Activated CD4-positive, alpha-beta T cell treated with anti-CD3 and anti-CD28 coated beads for 36 hours (primary cell): ENCODE measurements at regions not wholly inside any gene's neighbourhood (a gene's known extent, or its start where the extent isn't known, plus 50 kb on each side); places are given as distances from the start of the nearest gene placed in this dataset.

ENCODE experiments used
- ATAC-seq: fragments of 200-7000 bp; cut with Tn5 transposase; one replicate; pipeline ENCODE4 v1.10.0; 2021; ENCODE audit warnings: mild to moderate bottlenecking, moderate library complexity
- CTCF ChIA-PET: fragments of 350-600 bp; sonication (Branson Sonifier 250); formaldehyde crosslinking; loops from one replicate; lab custom pipeline; 2021; ENCODE audit warnings: antibody characterized with exemption; lab: Charles Lee
- POLR2A ChIA-PET: fragments of 350-600 bp; sonication (Branson Sonifier 250); formaldehyde crosslinking; loops from one replicate; lab custom pipeline; 2021; ENCODE audit warnings: antibody characterized with exemption, inconsistent platforms; lab: Charles Lee
- DNase-seq: peaks from one replicate; pipeline ENCODE4 v3.0.0-alpha.2; 2020
- H3K27ac Mint-ChIP-seq: one replicate; pipeline ENCODE4 v1.8.0; 2021; ENCODE audit warnings: mixed read lengths
- H3K27me3 Mint-ChIP-seq: one replicate; pipeline ENCODE4 v1.8.0; 2021; ENCODE audit warnings: mixed read lengths
- H3K36me3 Mint-ChIP-seq: one replicate; pipeline ENCODE4 v1.8.0; 2021; ENCODE audit warnings: low read depth, mixed read lengths
- H3K4me1 Mint-ChIP-seq: one replicate; pipeline ENCODE4 v1.8.0; 2021; ENCODE audit warnings: mixed read lengths
- H3K4me3 Mint-ChIP-seq: one replicate; pipeline ENCODE4 v1.8.0; 2021; ENCODE audit warnings: mild to moderate bottlenecking, moderate library complexity, mixed read lengths
- H3K9me3 Mint-ChIP-seq: one replicate; pipeline ENCODE4 v1.8.0; 2021; ENCODE audit warnings: low read depth, mixed read lengths
- intact Hi-C, 2 experiments: fragments of 100-400 bp; cut with DNase I in 1 of 2; cut with micrococcal nuclease in 1 of 2; formaldehyde crosslinking; loops; one replicate each; pipeline versions ENCODE4 v1.14.2 to v1.15.1; 2022 to 2024; cut with DNase I, micrococcal nuclease

- DNase-seq: no peak
- no peak for ATAC-seq
- intact Hi-C loops: no loop called here
- Mint-ChIP-seq H3K9me3 (no peaks in the 10 kb centered on the region), H3K4me1 (no peaks in the 10 kb centered on the region), H3K36me3 (no peaks in the 10 kb centered on the region), H3K4me3 (no peak overlapping the region), H3K27me3 (peaks cover 3% of the 10 kb centered on the region), H3K27ac (no peak overlapping the region)
- POLR2A ChIA-PET: interaction anchor here (0.6 kb wide), 1 partner anchor 27 kb away, joined by 3 read pairs; no protein-coding TSS in a partner anchor
- CTCF ChIA-PET: interaction anchor here (0.6 to 0.9 kb wide), 3 partner anchors 23 to 610 kb away, joined by 3 to 5 read pairs (median 3); no protein-coding TSS in a partner anchor
Observed at GRCh38 chr4:112923516-112923915, 125.9 kb upstream of the ANK2 start.

GRCh38 chr4:112926819-112927218 lies 122.6 kb upstream of the ANK2 start:
- H3K4me3 Mint-ChIP-seq: no peak overlapping the region
- peaks cover 5% of the 10 kb centered on the region for H3K27me3 Mint-ChIP-seq
- no peaks in the 10 kb centered on the region for H3K9me3 Mint-ChIP-seq
- CTCF ChIA-PET: interaction anchor here (0.7 to 2.1 kb wide), 2 partner anchors 12 to 382 kb away, joined by 3 to 9 read pairs; no protein-coding TSS in a partner anchor
- POLR2A ChIA-PET: no interaction called here
- ATAC-seq (no peak), DNase-seq (no peak)
- H3K27ac Mint-ChIP-seq: no peak overlapping the region
- intact Hi-C loops: no loop called here
- no peaks in the 10 kb centered on the region for H3K36me3 Mint-ChIP-seq
- H3K4me1 Mint-ChIP-seq: no peaks in the 10 kb centered on the region

GRCh38 chr4:112927544-112927943 lies 121.9 kb upstream of the ANK2 start:
- Mint-ChIP-seq H3K4me1 (no peaks in the 10 kb centered on the region), H3K36me3 (no peaks in the 10 kb centered on the region), H3K9me3 (no peaks in the 10 kb centered on the region), H3K4me3 (no peak overlapping the region), H3K27me3 (peaks cover 5% of the 10 kb centered on the region), H3K27ac (no peak overlapping the region)
- intact Hi-C loops: no loop called here
- ChIA-PET POLR2A (no interaction called here), CTCF (interaction anchor here (0.7 to 2.1 kb wide), 2 partner anchors 11 to 381 kb away, joined by 3 to 9 read pairs; no protein-coding TSS in a partner anchor)
- ATAC-seq (no peak), DNase-seq (no peak)

- H3K36me3 Mint-ChIP-seq: no peaks in the 10 kb centered on the region
- H3K27me3 Mint-ChIP-seq: peaks cover 4% of the 10 kb centered on the region
- H3K27ac Mint-ChIP-seq: no peak overlapping the region
- intact Hi-C loops: loop anchor here in 1 of 2 experiments (10.0 kb wide), 1 partner anchor 826 kb away; no protein-coding TSS in a partner anchor
- ATAC-seq (no peak), DNase-seq (no peak)
- H3K4me1 Mint-ChIP-seq: no peaks in the 10 kb centered on the region
- CTCF ChIA-PET: interaction anchor here (0.5 to 0.8 kb wide), 2 partner anchors 21 to 304 kb away, joined by 3 to 4 read pairs; no protein-coding TSS in a partner anchor
- no peak overlapping the region for H3K4me3 Mint-ChIP-seq
- POLR2A ChIA-PET: no interaction called here
- no peaks in the 10 kb centered on the region for H3K9me3 Mint-ChIP-seq
Observed at GRCh38 chr4:112931001-112931400, 118.5 kb upstream of the ANK2 start.

- Mint-ChIP-seq H3K9me3 (no peaks in the 10 kb centered on the region), H3K36me3 (no peaks in the 10 kb centered on the region), H3K27ac (no peak overlapping the region), H3K27me3 (peaks cover 4% of the 10 kb centered on the region), H3K4me1 (no peaks in the 10 kb centered on the region), H3K4me3 (no peak overlapping the region)
- CTCF ChIA-PET: interaction anchor here (0.8 kb wide), 1 partner anchor 80 kb away, joined by 3 read pairs; no protein-coding TSS in a partner anchor
- no peak for ATAC-seq
- intact Hi-C loops: loop anchor here in 1 of 2 experiments (10.0 kb wide), 1 partner anchor 829 kb away; no protein-coding TSS in a partner anchor
- POLR2A ChIA-PET: no interaction called here
- DNase-seq: no peak
Observed at GRCh38 chr4:112933790-112934189, 115.7 kb upstream of the ANK2 start.

- Mint-ChIP-seq H3K27ac (no peak overlapping the region), H3K4me3 (no peak overlapping the region), H3K27me3 (peaks cover 8% of the 10 kb centered on the region), H3K9me3 (no peaks in the 10 kb centered on the region), H3K36me3 (no peaks in the 10 kb centered on the region), H3K4me1 (no peaks in the 10 kb centered on the region)
- no peak for ATAC-seq
- POLR2A ChIA-PET: interaction anchor here (0.7 kb wide), 1 partner anchor 78 kb away, joined by 3 read pairs; no protein-coding TSS in a partner anchor
- DNase-seq: no peak
- intact Hi-C loops: loop anchor here (1.0 to 10.0 kb wide), 6 partner anchors 85 to 834 kb away; partner anchors contain the start of genes LARP7 (in 1 of the 2) and ZGRF1 (in 1 of the 2)
- CTCF ChIA-PET: interaction anchor here (0.7 to 4.0 kb wide), 16 partner anchors 8 to 350 kb away, joined by 3 to 18 read pairs (median 4); no protein-coding TSS in a partner anchor
Observed at GRCh38 chr4:112938461-112939058, 110.9 kb upstream of the ANK2 start.

- Mint-ChIP-seq H3K27me3 (peaks cover 8% of the 10 kb centered on the region), H3K9me3 (no peaks in the 10 kb centered on the region), H3K36me3 (no peaks in the 10 kb centered on the region), H3K27ac (no peak overlapping the region), H3K4me3 (no peak overlapping the region), H3K4me1 (no peaks in the 10 kb centered on the region)
- POLR2A ChIA-PET: no interaction called here
- CTCF ChIA-PET: interaction anchor here (1.0 to 3.4 kb wide), 4 partner anchors 9 to 178 kb away, joined by 3 to 17 read pairs (median 3); no protein-coding TSS in a partner anchor
- intact Hi-C loops: loop anchor here (2.0 to 10.0 kb wide), 3 partner anchors 173 to 835 kb away; partner anchors contain the start of genes LARP7 (in 1 of the 2) and ZGRF1 (in 1 of the 2)
- no peak for ATAC-seq
- DNase-seq: no peak
Observed at GRCh38 chr4:112939901-112940300, 109.6 kb upstream of the ANK2 start.

- DNase-seq (no peak), ATAC-seq (no peak)
- Mint-ChIP-seq H3K4me1 (no peaks in the 10 kb centered on the region), H3K9me3 (no peaks in the 10 kb centered on the region), H3K36me3 (no peaks in the 10 kb centered on the region), H3K27me3 (peaks cover 10% of the 10 kb centered on the region), H3K27ac (no peak overlapping the region), H3K4me3 (no peak overlapping the region)
- intact Hi-C loops: no loop called here
- CTCF ChIA-PET: interaction anchor here (1.0 to 3.4 kb wide), 5 partner anchors 9 to 178 kb away, joined by 3 to 17 read pairs (median 3); no protein-coding TSS in a partner anchor
- POLR2A ChIA-PET: no interaction called here
Observed at GRCh38 chr4:112940336-112940735, 109.1 kb upstream of the ANK2 start.

GRCh38 chr4:112942077-112942476 lies 107.4 kb upstream of the ANK2 start:
- peaks cover 10% of the 10 kb centered on the region for H3K27me3 Mint-ChIP-seq
- H3K4me3 Mint-ChIP-seq: no peak overlapping the region
- H3K4me1 Mint-ChIP-seq: no peaks in the 10 kb centered on the region
- H3K9me3 Mint-ChIP-seq: no peaks in the 10 kb centered on the region
- no peak for DNase-seq
- no peak for ATAC-seq
- intact Hi-C loops: no loop called here
- CTCF ChIA-PET: interaction anchor here (1.3 to 3.4 kb wide), 3 partner anchors 10 to 179 kb away, joined by 5 to 20 read pairs (median 6); no protein-coding TSS in a partner anchor
- no peak overlapping the region for H3K27ac Mint-ChIP-seq
- no peaks in the 10 kb centered on the region for H3K36me3 Mint-ChIP-seq
- POLR2A ChIA-PET: no interaction called here

GRCh38 chr4:112942997-112943396 lies 106.5 kb upstream of the ANK2 start:
- CTCF ChIA-PET: interaction anchor here (0.5 to 3.4 kb wide), 3 partner anchors 9 to 924 kb away, joined by 3 to 20 read pairs (median 5); no protein-coding TSS in a partner anchor

GRCh38 chr4:112944006-112944405 lies 105.4 kb upstream of the ANK2 start:
- ATAC-seq (no peak), DNase-seq (no peak)
- Mint-ChIP-seq H3K27me3 (peaks cover 12% of the 10 kb centered on the region), H3K36me3 (no peaks in the 10 kb centered on the region), H3K4me1 (no peaks in the 10 kb centered on the region), H3K4me3 (no peak overlapping the region), H3K9me3 (no peaks in the 10 kb centered on the region), H3K27ac (no peak overlapping the region)
- CTCF ChIA-PET: interaction anchor here (0.6 to 3.4 kb wide), 2 partner anchors 8 to 74 kb away, joined by 3 to 20 read pairs; no protein-coding TSS in a partner anchor
- POLR2A ChIA-PET: no interaction called here
- intact Hi-C loops: no loop called here

More at GRCh38 chr4:112942997-112943396, 106.5 kb upstream of the ANK2 start:
- H3K36me3 Mint-ChIP-seq: no peaks in the 10 kb centered on the region
- DNase-seq (no peak), ATAC-seq (no peak)
- no peak overlapping the region for H3K27ac Mint-ChIP-seq
- H3K4me3 Mint-ChIP-seq: no peak overlapping the region
- POLR2A ChIA-PET: no interaction called here
- intact Hi-C loops: no loop called here
- H3K9me3 Mint-ChIP-seq: no peaks in the 10 kb centered on the region
- H3K4me1 Mint-ChIP-seq: no peaks in the 10 kb centered on the region
- peaks cover 12% of the 10 kb centered on the region for H3K27me3 Mint-ChIP-seq
